ENCODE measurements at regions not wholly inside any gene's neighbourhood (a gene's known extent, or its start where the extent isn't known, plus 50 kb on each side); places are given as distances from the start of the nearest gene placed in this dataset.
"Not testable (repeated sequence)": the region's sequence is repeated elsewhere in the genome, so short reads cannot be mapped to it uniquely, and the experiment has no call there.

DNA sequence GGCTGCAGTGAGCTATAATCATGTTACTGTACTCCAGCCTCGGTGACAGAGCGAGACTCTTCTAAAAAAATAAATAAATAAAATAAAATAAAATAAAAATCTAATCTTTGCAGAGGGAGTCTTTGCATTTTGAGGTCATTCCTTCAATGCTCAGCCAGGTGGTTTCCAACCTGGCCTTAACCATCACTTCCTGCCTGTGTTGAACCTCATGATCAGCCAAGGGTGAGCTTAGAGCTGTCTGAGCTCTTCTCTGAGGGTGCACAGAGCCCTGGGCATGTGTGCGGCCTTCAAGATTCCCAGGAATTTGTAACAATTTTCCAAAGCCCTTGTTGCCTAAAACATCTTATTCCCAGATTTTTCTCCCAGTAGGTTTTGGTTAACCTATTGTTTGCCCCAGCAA is 94.3 kb downstream of the KCNJ12 start:
- TF ChIP-seq, protein P1, sequence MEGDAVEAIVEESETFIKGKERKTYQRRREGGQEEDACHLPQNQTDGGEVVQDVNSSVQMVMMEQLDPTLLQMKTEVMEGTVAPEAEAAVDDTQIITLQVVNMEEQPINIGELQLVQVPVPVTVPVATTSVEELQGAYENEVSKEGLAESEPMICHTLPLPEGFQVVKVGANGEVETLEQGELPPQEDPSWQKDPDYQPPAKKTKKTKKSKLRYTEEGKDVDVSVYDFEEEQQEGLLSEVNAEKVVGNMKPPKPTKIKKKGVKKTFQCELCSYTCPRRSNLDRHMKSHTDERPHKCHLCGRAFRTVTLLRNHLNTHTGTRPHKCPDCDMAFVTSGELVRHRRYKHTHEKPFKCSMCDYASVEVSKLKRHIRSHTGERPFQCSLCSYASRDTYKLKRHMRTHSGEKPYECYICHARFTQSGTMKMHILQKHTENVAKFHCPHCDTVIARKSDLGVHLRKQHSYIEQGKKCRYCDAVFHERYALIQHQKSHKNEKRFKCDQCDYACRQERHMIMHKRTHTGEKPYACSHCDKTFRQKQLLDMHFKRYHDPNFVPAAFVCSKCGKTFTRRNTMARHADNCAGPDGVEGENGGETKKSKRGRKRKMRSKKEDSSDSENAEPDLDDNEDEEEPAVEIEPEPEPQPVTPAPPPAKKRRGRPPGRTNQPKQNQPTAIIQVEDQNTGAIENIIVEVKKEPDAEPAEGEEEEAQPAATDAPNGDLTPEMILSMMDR (IDR thresholded peaks at IDR 0.05) = not testable (repeated sequence)
- TF ChIP-seq POLR2A (IDR thresholded peaks at IDR 0.05); POLR2AphosphoS5 (IDR thresholded peaks at IDR 0.05; ENCODE audit: insufficient read depth in 1 of 2, low read depth in 1 of 2): not testable (repeated sequence)

Data from vagina (tissue), 2 donors.